ENCODE measurements at regions not wholly inside any gene's neighbourhood (a gene's known extent, or its start where the extent isn't known, plus 50 kb on each side); places are given as distances from the start of the nearest gene placed in this dataset.
A peak's percentile ranks its signal among the peaks of the same experiment; 100 is the strongest.

DNA sequence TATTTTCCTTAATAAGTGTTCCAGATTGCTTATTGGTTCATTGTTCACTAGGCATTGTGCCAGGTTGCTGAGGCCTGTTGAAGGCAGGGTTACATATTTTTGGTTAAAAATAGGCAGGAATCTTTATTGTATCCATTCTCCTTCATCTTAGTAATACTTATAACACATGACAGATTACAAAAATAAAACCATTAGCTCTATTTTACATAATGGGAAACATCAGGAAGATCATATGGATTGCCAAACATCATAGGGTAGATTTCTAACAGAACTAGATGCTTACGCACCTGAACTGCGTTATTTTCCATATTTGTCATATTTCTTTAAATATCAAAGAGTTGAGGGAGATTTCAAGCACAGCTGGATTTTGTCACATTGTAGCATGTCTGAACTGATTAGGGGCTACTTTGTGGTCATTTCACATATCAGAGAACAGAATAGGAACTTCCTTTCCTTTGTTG, 462.9 kb upstream of the SGO1 start:
- intact Hi-C loops (cut with DNase I) = no loop called here

DNA sequence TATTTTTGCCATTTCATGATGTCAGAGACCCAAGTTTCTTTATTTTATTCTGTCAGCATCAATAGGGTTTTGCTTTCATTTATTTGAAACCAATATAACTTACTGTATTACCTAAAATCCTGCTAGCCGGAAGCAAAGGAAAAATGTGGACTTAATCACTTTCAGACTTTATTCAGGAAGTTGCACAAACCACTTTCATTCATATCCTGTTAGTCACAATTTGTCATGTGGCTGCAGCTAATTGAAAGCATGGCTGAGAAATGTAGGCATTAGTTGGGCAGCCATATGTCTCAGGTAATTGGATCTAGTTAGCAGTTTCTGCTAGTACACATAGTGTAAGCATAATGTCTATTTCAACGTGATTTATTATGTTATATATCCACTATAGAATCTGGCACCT, 462.3 kb upstream of the SGO1 start:
- Histone ChIP-seq H3K4me1 (ENCODE audit: control insufficient read depth in 2 of 3, insufficient read depth in 2 of 3, low read depth in 1 of 3, low read length in 3 of 3) (no peaks in the 10 kb centered on the region), H3K4me3 (ENCODE audit: low read length in 3 of 3) (no peak overlapping the region), H3K27ac (ENCODE audit: low read depth in 2 of 2, low read length in 2 of 2) (no peak overlapping the region), H3K36me3 (ENCODE audit: control insufficient read depth in 2 of 3, insufficient read depth in 3 of 3, low read length in 3 of 3) (no peaks in the 10 kb centered on the region), H3K9ac (ENCODE audit: low read length in 3 of 3) (no peak overlapping the region), H3K27me3 (ENCODE audit: control insufficient read depth, insufficient read depth, low read length) (no peaks in the 10 kb centered on the region), H3K9me3 (ENCODE audit: control insufficient read depth in 2 of 3, insufficient read depth in 1 of 3, low read length in 3 of 3) (no peaks in the 10 kb centered on the region)
- peak in 1 of 5 donors; percentile 23 for DNase-seq
- no peak for FAIRE-seq
- no peak for TF ChIP-seq CTCF (IDR thresholded peaks at IDR 0.05; ENCODE audit: borderline replicate concordance, extremely low read depth, insufficient read depth)
- intact Hi-C loops (cut with DNase I) = no loop called here

More for the DNA sequence above, 462.9 kb upstream of the SGO1 start:
- Histone ChIP-seq H3K36me3 (ENCODE audit: control insufficient read depth in 2 of 3, insufficient read depth in 3 of 3, low read length in 3 of 3) (no peaks in the 10 kb centered on the region), H3K4me1 (ENCODE audit: control insufficient read depth in 2 of 3, insufficient read depth in 2 of 3, low read depth in 1 of 3, low read length in 3 of 3) (no peaks in the 10 kb centered on the region), H3K9ac (ENCODE audit: low read length in 3 of 3) (no peak overlapping the region), H3K4me3 (ENCODE audit: low read length in 3 of 3) (no peak overlapping the region), H3K27me3 (ENCODE audit: control insufficient read depth, insufficient read depth, low read length) (no peaks in the 10 kb centered on the region), H3K9me3 (ENCODE audit: control insufficient read depth in 2 of 3, insufficient read depth in 1 of 3, low read length in 3 of 3) (no peaks in the 10 kb centered on the region), H3K27ac (ENCODE audit: low read depth in 2 of 2, low read length in 2 of 2) (no peak overlapping the region)
- no peak for DNase-seq
- TF ChIP-seq CTCF (IDR thresholded peaks at IDR 0.05; ENCODE audit: borderline replicate concordance, extremely low read depth, insufficient read depth) = no peak
- FAIRE-seq = no peak

DNA sequence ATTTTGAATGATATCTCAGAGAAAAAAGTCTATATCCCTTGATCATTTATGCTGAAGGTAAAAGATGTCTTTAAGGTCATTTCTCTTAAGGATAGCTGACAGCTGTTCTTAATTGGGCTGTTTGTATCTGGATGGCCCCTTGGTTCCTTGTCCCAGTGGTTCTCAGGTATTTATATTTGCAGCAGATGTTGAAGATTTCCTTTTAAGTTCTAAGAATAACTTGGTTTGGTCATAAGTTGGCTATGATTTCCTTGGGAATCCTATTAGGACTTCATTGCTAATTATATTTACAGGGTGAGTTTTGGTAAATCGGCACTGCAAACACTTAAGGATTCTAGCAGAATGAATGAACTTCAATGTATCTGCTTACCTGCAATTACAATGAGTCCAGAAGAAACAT, 460.4 kb upstream of the SGO1 start:
- Histone ChIP-seq H3K9ac (ENCODE audit: low read length in 3 of 3) (no peak overlapping the region), H3K4me3 (ENCODE audit: low read length in 3 of 3) (no peak overlapping the region), H3K27me3 (ENCODE audit: control insufficient read depth, insufficient read depth, low read length) (no peaks in the 10 kb centered on the region), H3K27ac (ENCODE audit: low read depth in 2 of 2, low read length in 2 of 2) (no peak overlapping the region), H3K9me3 (ENCODE audit: control insufficient read depth in 2 of 3, insufficient read depth in 1 of 3, low read length in 3 of 3) (no peaks in the 10 kb centered on the region), H3K36me3 (ENCODE audit: control insufficient read depth in 2 of 3, insufficient read depth in 3 of 3, low read length in 3 of 3) (no peaks in the 10 kb centered on the region), H3K4me1 (ENCODE audit: control insufficient read depth in 2 of 3, insufficient read depth in 2 of 3, low read depth in 1 of 3, low read length in 3 of 3) (no peaks in the 10 kb centered on the region)
- intact Hi-C loops (cut with DNase I) = no loop called here
- TF ChIP-seq CTCF (IDR thresholded peaks at IDR 0.05; ENCODE audit: borderline replicate concordance, extremely low read depth, insufficient read depth) = no peak
- no peak for DNase-seq
- no peak for FAIRE-seq

- H3K4me1 ChIP-seq (ENCODE audit: control insufficient read depth in 2 of 3, insufficient read depth in 2 of 3, low read depth in 1 of 3, low read length in 3 of 3) = no peaks in the 10 kb centered on the region
- no peak overlapping the region for H3K9ac ChIP-seq (ENCODE audit: low read length in 3 of 3)
- H3K27ac ChIP-seq (ENCODE audit: low read depth in 2 of 2, low read length in 2 of 2) = no peak overlapping the region
- H3K36me3 ChIP-seq (ENCODE audit: control insufficient read depth in 2 of 3, insufficient read depth in 3 of 3, low read length in 3 of 3) = no peaks in the 10 kb centered on the region
- FAIRE-seq = no peak
- no peaks in the 10 kb centered on the region for H3K9me3 ChIP-seq (ENCODE audit: control insufficient read depth in 2 of 3, insufficient read depth in 1 of 3, low read length in 3 of 3)
- H3K27me3 ChIP-seq (ENCODE audit: control insufficient read depth, insufficient read depth, low read length) = no peaks in the 10 kb centered on the region
- no peak overlapping the region for H3K4me3 ChIP-seq (ENCODE audit: low read length in 3 of 3)
- no peak for TF ChIP-seq CTCF (IDR thresholded peaks at IDR 0.05; ENCODE audit: borderline replicate concordance, extremely low read depth, insufficient read depth)
- DNase-seq = no peak
- intact Hi-C loops (cut with DNase I) = no loop called here
These were observed 459.3 kb upstream of the SGO1 start for GRCh38 chr3:20645340-20645739.
